ENCODE measurements at regions not wholly inside any gene's neighbourhood (a gene's known extent, or its start where the extent isn't known, plus 50 kb on each side); places are given as distances from the start of the nearest gene placed in this dataset.

- in situ Hi-C loops (cut with HindIII; ENCODE audit: low pct_unique_long_range_greater_than_20kb, low sequenced_read_pairs): no loop called here
- no peak for DNase-seq (ENCODE audit: low read depth, low spot score)
Measured at GRCh38 chr1:37150986-37151385, 116.7 kb upstream of the GRIK3 start.

GRCh38 chr1:37151789-37152188, 117.5 kb upstream of the GRIK3 start:
- in situ Hi-C loops (cut with HindIII; ENCODE audit: low pct_unique_long_range_greater_than_20kb, low sequenced_read_pairs): no loop called here

GRCh38 chr1:37152491-37152890, 118.2 kb upstream of the GRIK3 start:
- no peak for DNase-seq (ENCODE audit: low read depth, low spot score)
- in situ Hi-C loops (cut with HindIII; ENCODE audit: low pct_unique_long_range_greater_than_20kb, low sequenced_read_pairs): no loop called here

More at GRCh38 chr1:37151789-37152188, 117.5 kb upstream of the GRIK3 start:
- no peak for DNase-seq (ENCODE audit: low read depth, low spot score)

GRCh38 chr1:37153116-37154100, 119.1 kb upstream of the GRIK3 start:
- no peak for DNase-seq (ENCODE audit: low read depth, low spot score)

GRCh38 chr1:37156646-37157045, 122.3 kb upstream of the GRIK3 start:
- no peak for DNase-seq (ENCODE audit: low read depth, low spot score)
- in situ Hi-C loops (cut with HindIII; ENCODE audit: low pct_unique_long_range_greater_than_20kb, low sequenced_read_pairs): no loop called here

More at GRCh38 chr1:37153116-37154100, 119.1 kb upstream of the GRIK3 start:
- in situ Hi-C loops (cut with HindIII; ENCODE audit: low pct_unique_long_range_greater_than_20kb, low sequenced_read_pairs): no loop called here

GRCh38 chr1:37157634-37158033, 123.3 kb upstream of the GRIK3 start:
- DNase-seq (ENCODE audit: low read depth, low spot score): no peak
- in situ Hi-C loops (cut with HindIII; ENCODE audit: low pct_unique_long_range_greater_than_20kb, low sequenced_read_pairs): no loop called here

- DNase-seq (ENCODE audit: low read depth, low spot score): peak; percentile 93
Measured at GRCh38 chr1:37158113-37158749, 123.9 kb upstream of the GRIK3 start.

GRCh38 chr1:37159102-37159501, 124.8 kb upstream of the GRIK3 start:
- peak; percentile 17 for DNase-seq (ENCODE audit: low read depth, low spot score)
- in situ Hi-C loops (cut with HindIII; ENCODE audit: low pct_unique_long_range_greater_than_20kb, low sequenced_read_pairs): no loop called here

More at GRCh38 chr1:37158113-37158749, 123.9 kb upstream of the GRIK3 start:
- in situ Hi-C loops (cut with HindIII; ENCODE audit: low pct_unique_long_range_greater_than_20kb, low sequenced_read_pairs): no loop called here

GRCh38 chr1:37161171-37161570, 126.9 kb upstream of the GRIK3 start:
- in situ Hi-C loops (cut with HindIII; ENCODE audit: low pct_unique_long_range_greater_than_20kb, low sequenced_read_pairs): no loop called here
- no peak for DNase-seq (ENCODE audit: low read depth, low spot score)

GRCh38 chr1:37162059-37162458, 127.7 kb upstream of the GRIK3 start:
- in situ Hi-C loops (cut with HindIII; ENCODE audit: low pct_unique_long_range_greater_than_20kb, low sequenced_read_pairs): no loop called here
- DNase-seq (ENCODE audit: low read depth, low spot score): no peak

- in situ Hi-C loops (cut with HindIII; ENCODE audit: low pct_unique_long_range_greater_than_20kb, low sequenced_read_pairs): no loop called here
- DNase-seq (ENCODE audit: low read depth, low spot score): no peak
Measured at GRCh38 chr1:37166005-37166404, 131.7 kb upstream of the GRIK3 start.

GRCh38 chr1:37167479-37167878, 133.2 kb upstream of the GRIK3 start:
- in situ Hi-C loops (cut with HindIII; ENCODE audit: low pct_unique_long_range_greater_than_20kb, low sequenced_read_pairs): no loop called here
- no peak for DNase-seq (ENCODE audit: low read depth, low spot score)

- no peak for DNase-seq (ENCODE audit: low read depth, low spot score)
Measured at GRCh38 chr1:37169241-37169640, 134.9 kb upstream of the GRIK3 start.

GRCh38 chr1:37169743-37170275, 135.5 kb upstream of the GRIK3 start:
- no peak for DNase-seq (ENCODE audit: low read depth, low spot score)
- in situ Hi-C loops (cut with HindIII; ENCODE audit: low pct_unique_long_range_greater_than_20kb, low sequenced_read_pairs): no loop called here

More at GRCh38 chr1:37169241-37169640, 134.9 kb upstream of the GRIK3 start:
- in situ Hi-C loops (cut with HindIII; ENCODE audit: low pct_unique_long_range_greater_than_20kb, low sequenced_read_pairs): no loop called here

- in situ Hi-C loops (cut with HindIII; ENCODE audit: low pct_unique_long_range_greater_than_20kb, low sequenced_read_pairs): no loop called here
- no peak for DNase-seq (ENCODE audit: low read depth, low spot score)
Measured at GRCh38 chr1:37171691-37172090, 137.4 kb upstream of the GRIK3 start.

GRCh38 chr1:37174341-37174740, 140.0 kb upstream of the GRIK3 start:
- in situ Hi-C loops (cut with HindIII; ENCODE audit: low pct_unique_long_range_greater_than_20kb, low sequenced_read_pairs): no loop called here
- DNase-seq (ENCODE audit: low read depth, low spot score): no peak

GRCh38 chr1:37174876-37175275, 140.6 kb upstream of the GRIK3 start:
- in situ Hi-C loops (cut with HindIII; ENCODE audit: low pct_unique_long_range_greater_than_20kb, low sequenced_read_pairs): no loop called here
- DNase-seq (ENCODE audit: low read depth, low spot score): no peak

GRCh38 chr1:37175666-37176215, 141.4 kb upstream of the GRIK3 start:
- in situ Hi-C loops (cut with HindIII; ENCODE audit: low pct_unique_long_range_greater_than_20kb, low sequenced_read_pairs): no loop called here
- no peak for DNase-seq (ENCODE audit: low read depth, low spot score)

Data from SK-MEL-5 (cell line).